ENCODE measurements at regions not wholly inside any gene's neighbourhood (a gene's known extent, or its start where the extent isn't known, plus 50 kb on each side); places are given as distances from the start of the nearest gene placed in this dataset.

- TF ChIP-seq, protein P1, sequence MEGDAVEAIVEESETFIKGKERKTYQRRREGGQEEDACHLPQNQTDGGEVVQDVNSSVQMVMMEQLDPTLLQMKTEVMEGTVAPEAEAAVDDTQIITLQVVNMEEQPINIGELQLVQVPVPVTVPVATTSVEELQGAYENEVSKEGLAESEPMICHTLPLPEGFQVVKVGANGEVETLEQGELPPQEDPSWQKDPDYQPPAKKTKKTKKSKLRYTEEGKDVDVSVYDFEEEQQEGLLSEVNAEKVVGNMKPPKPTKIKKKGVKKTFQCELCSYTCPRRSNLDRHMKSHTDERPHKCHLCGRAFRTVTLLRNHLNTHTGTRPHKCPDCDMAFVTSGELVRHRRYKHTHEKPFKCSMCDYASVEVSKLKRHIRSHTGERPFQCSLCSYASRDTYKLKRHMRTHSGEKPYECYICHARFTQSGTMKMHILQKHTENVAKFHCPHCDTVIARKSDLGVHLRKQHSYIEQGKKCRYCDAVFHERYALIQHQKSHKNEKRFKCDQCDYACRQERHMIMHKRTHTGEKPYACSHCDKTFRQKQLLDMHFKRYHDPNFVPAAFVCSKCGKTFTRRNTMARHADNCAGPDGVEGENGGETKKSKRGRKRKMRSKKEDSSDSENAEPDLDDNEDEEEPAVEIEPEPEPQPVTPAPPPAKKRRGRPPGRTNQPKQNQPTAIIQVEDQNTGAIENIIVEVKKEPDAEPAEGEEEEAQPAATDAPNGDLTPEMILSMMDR (IDR thresholded peaks at IDR 0.05; ENCODE audit: low read depth, low read length): no peak
Measured at GRCh38 chr16:86800894-86801293, 222.5 kb downstream of the FOXL1 start.

GRCh38 chr16:86802013-86802412 is 223.7 kb downstream of the FOXL1 start:
- no peak overlapping the region for H3K4me3 ChIP-seq (ENCODE audit: low read depth, low read length)
- TF ChIP-seq, protein P1 (IDR thresholded peaks at IDR 0.05; ENCODE audit: low read depth, low read length): no peak

More at GRCh38 chr16:86800894-86801293, 222.5 kb downstream of the FOXL1 start:
- H3K4me3 ChIP-seq (ENCODE audit: low read depth, low read length): no peak overlapping the region

- H3K4me3 ChIP-seq (ENCODE audit: low read depth, low read length): no peak overlapping the region
- TF ChIP-seq, protein P1 (IDR thresholded peaks at IDR 0.05; ENCODE audit: low read depth, low read length): no peak
Measured at GRCh38 chr16:86805188-86805587, 226.8 kb downstream of the FOXL1 start.

- no peak overlapping the region for H3K4me3 ChIP-seq (ENCODE audit: low read depth, low read length)
- TF ChIP-seq, protein P1 (IDR thresholded peaks at IDR 0.05; ENCODE audit: low read depth, low read length): no peak
Measured at GRCh38 chr16:86806181-86806837, 228.0 kb downstream of the FOXL1 start.

GRCh38 chr16:86806838-86807351 is 228.5 kb downstream of the FOXL1 start:
- no peak overlapping the region for H3K4me3 ChIP-seq (ENCODE audit: low read depth, low read length)
- TF ChIP-seq, protein P1 (IDR thresholded peaks at IDR 0.05; ENCODE audit: low read depth, low read length): no peak

- TF ChIP-seq, protein P1 (IDR thresholded peaks at IDR 0.05; ENCODE audit: low read depth, low read length): no peak
- no peak overlapping the region for H3K4me3 ChIP-seq (ENCODE audit: low read depth, low read length)
Measured at GRCh38 chr16:86808863-86809444, 230.6 kb downstream of the FOXL1 start.

DNA sequence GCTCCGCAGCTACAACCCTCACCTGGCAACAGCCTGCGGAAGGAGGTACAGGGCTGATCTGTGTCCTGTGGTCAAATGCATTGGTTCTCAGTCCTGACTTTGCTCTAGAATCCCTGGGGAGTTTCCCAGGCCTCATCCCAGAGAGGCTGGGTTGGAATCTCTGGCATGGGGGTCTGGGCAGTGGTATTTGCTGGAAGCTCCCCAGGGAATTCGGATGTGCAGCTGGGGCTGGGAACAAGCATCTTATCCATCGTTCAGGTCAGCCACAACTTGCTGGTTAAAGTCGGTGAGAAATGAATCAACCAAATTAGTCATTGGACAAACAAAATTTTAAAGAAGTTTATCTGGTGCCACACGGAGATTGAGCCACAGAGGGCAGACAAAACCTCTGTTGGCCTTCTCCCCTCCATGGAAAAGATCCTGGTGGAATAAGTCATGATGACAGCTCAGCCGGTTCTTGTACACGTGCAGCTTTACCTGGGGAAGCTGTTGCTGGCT is 231.2 kb downstream of the FOXL1 start:
- TF ChIP-seq, protein P1 (IDR thresholded peaks at IDR 0.05; ENCODE audit: low read depth, low read length): no peak
- H3K4me3 ChIP-seq (ENCODE audit: low read depth, low read length): no peak overlapping the region
